HepG2 (cell line): ENCODE measurements at regions not wholly inside any gene's neighbourhood (a gene's known extent, or its start where the extent isn't known, plus 50 kb on each side); places are given as distances from the start of the nearest gene placed in this dataset.

Experiments
- ATAC-seq: fragments of 200-7000 bp; cut with Tn5 transposase; 3 replicates; pipeline ENCODE4 v1.9.1; 2020; ENCODE audit warnings: mild to moderate bottlenecking, moderate library complexity
- BruUV-seq: library from RNA; stranded (reverse); fragments of 400-500 nt; replicated peaks from 2 replicates; lab custom pipeline; 2021; lab: Mats Ljungman, UMichigan
- CTCF ChIA-PET: fragments of 300-600 bp; formaldehyde crosslinking; extraction: SDS; loops from one replicate; lab custom pipeline; 2021; ENCODE audit warnings: low total read pairs, inconsistent platforms, low intra/inter-chr PET ratio; lab: Yijun Ruan, JAX
- POLR2A ChIA-PET: fragments of 350-600 bp; sonication (Branson Sonifier 250); formaldehyde crosslinking; loops from one replicate; lab custom pipeline; 2020; ENCODE audit warnings: antibody characterized with exemption, inconsistent platforms; lab: Yijun Ruan, JAX
- DNase-seq: peaks from one replicate; pipeline ENCODE4 v3.0.0-alpha.2; 2015; ENCODE audit warnings: low spot score
- FAIRE-seq: peaks from 3 replicates; lab custom pipeline; 2011; peaks lifted over from hg19 to GRCh38; lab: Jason Lieb, UNC
- H2AFZ ChIP-seq: one replicate; pipeline ENCODE4 v1.6.1; 2011; ENCODE audit warnings: low read length, inconsistent platforms
- H3K27ac ChIP-seq: fragments of 300-600 bp; 3 replicates; pipeline ENCODE4 v1.8.0; 2011; ENCODE audit warnings: mixed run types, mild to moderate bottlenecking, mixed read lengths, low read length, inconsistent platforms; ENCODE audit not compliant: insufficient read depth; ENCODE audit errors: extremely low read length
- H3K27me3 ChIP-seq, 2 experiments: fragments of 200-600 bp in 1 of 2; 2 replicates in 1 of 2; 3 replicates in 1 of 2; pipeline versions ENCODE4 v1.6.0 to v1.8.0; 2011; ENCODE audit warnings: low read length in 2 of 2, mild to moderate bottlenecking in 2 of 2, moderate library complexity in 2 of 2, inconsistent platforms in 1 of 2; ENCODE audit not compliant: insufficient read depth in 2 of 2, control insufficient read depth in 1 of 2
- H3K36me3 ChIP-seq, 2 experiments: fragments of 200-600 bp in 1 of 2; replicated peaks in 1 of 2; 2 replicates in 1 of 2; 3 replicates in 1 of 2; pipeline versions ENCODE4 v1.5.1 to v1.8.0; 2011; ENCODE audit warnings: low read length in 2 of 2, inconsistent platforms in 1 of 2; ENCODE audit not compliant: insufficient read depth in 2 of 2, control insufficient read depth in 1 of 2
- H3K4me1 ChIP-seq: 2 replicates; pipeline ENCODE4 v1.5.1; 2012; ENCODE audit warnings: low read length, inconsistent platforms; ENCODE audit not compliant: insufficient read depth
- H3K4me2 ChIP-seq: 2 replicates; pipeline ENCODE4 v1.6.0; 2011; ENCODE audit warnings: low read depth, low read length, inconsistent platforms
- H3K4me3 ChIP-seq, 3 experiments: fragments of 200-600 bp in 1 of 3; sonication (generic), shearing (Covaris generic) in 1 of 3; replicated peaks in 1 of 3; 2 replicates each; pipeline ENCODE4 v1.5.1; 2011 to 2016; ENCODE audit warnings: low read length in 3 of 3, inconsistent platforms in 2 of 3, low read depth in 2 of 3, mild to moderate bottlenecking in 2 of 3, control low read depth in 1 of 3, mixed read lengths in 1 of 3; ENCODE audit not compliant: insufficient read depth in 1 of 3
- H3K79me2 ChIP-seq: one replicate; pipeline ENCODE4 v1.6.1; 2011; ENCODE audit warnings: low read length, inconsistent platforms; ENCODE audit not compliant: insufficient read depth
- H3K9ac ChIP-seq: 2 replicates; pipeline ENCODE4 v1.6.0; 2011; ENCODE audit warnings: mild to moderate bottlenecking, low read depth, low read length, inconsistent platforms; ENCODE audit not compliant: insufficient read depth
- H3K9me3 ChIP-seq: 2 replicates; pipeline ENCODE4 v1.5.1; 2012; ENCODE audit warnings: mild to moderate bottlenecking, low read length
- H4K20me1 ChIP-seq: 2 replicates; pipeline ENCODE4 v1.6.0; 2011; ENCODE audit warnings: inconsistent platforms, mild to moderate bottlenecking, low read length, moderate library complexity; ENCODE audit not compliant: insufficient read depth
- HDAC2 ChIP-seq: sonication (generic); formaldehyde crosslinking; IDR thresholded peaks from 2 replicates; pipeline ENCODE4 v1.4.0; 2020; ENCODE audit warnings: missing genetic modification reagents
- HINFP ChIP-seq: sonication (generic); formaldehyde crosslinking; IDR thresholded peaks from 2 replicates; pipeline ENCODE4 v1.4.0; 2020; ENCODE audit warnings: low read depth, mild to moderate bottlenecking, missing genetic modification reagents
- ISX ChIP-seq: sonication (generic); formaldehyde crosslinking; conservative IDR thresholded peaks from 2 replicates; pipeline ENCODE4 v1.5.0; 2020; ENCODE audit warnings: missing genetic modification reagents
- PHF20 ChIP-seq: sonication (generic); formaldehyde crosslinking; IDR thresholded peaks from 2 replicates; pipeline ENCODE4 v1.5.0; 2020; ENCODE audit warnings: mild to moderate bottlenecking, missing genetic modification reagents
- SAP130 ChIP-seq: IDR thresholded peaks from 2 replicates; pipeline ENCODE4 v1.6.1; 2016; ENCODE audit warnings: low read depth
- SMYD3 ChIP-seq: sonication (generic); formaldehyde crosslinking; IDR thresholded peaks from 2 replicates; pipeline ENCODE4 v1.8.1; 2023; ENCODE audit warnings: mild to moderate bottlenecking, missing genetic modification reagents
- WIZ ChIP-seq: sonication (generic); formaldehyde crosslinking; IDR thresholded peaks from 2 replicates; pipeline ENCODE4 v1.5.1; 2020; ENCODE audit warnings: mild to moderate bottlenecking, missing genetic modification reagents
- ZNF335 ChIP-seq: sonication (generic); formaldehyde crosslinking; IDR thresholded peaks from 2 replicates; pipeline ENCODE4 v1.4.0; 2020; ENCODE audit warnings: missing genetic modification reagents
- ZNF629 ChIP-seq: sonication (generic); formaldehyde crosslinking; conservative IDR thresholded peaks from 2 replicates; pipeline ENCODE4 v1.5.0; 2020; ENCODE audit warnings: missing genetic modification reagents
- ZNF740 ChIP-seq: sonication (generic); formaldehyde crosslinking; IDR thresholded peaks from 2 replicates; pipeline ENCODE4 v1.4.0; 2020; ENCODE audit warnings: missing genetic modification reagents
- ZNF747 ChIP-seq: sonication (generic); formaldehyde crosslinking; IDR thresholded peaks from 2 replicates; pipeline ENCODE4 v1.8.1; 2023; ENCODE audit warnings: missing genetic modification reagents, mild to moderate bottlenecking, borderline replicate concordance
- WGBS: methylation state at CpG from one replicate; pipeline ENCODE4 v1.1.6; 2017; ENCODE audit warnings: low lambda C conversion rate; 5-methylcytosine and 5-hydroxymethylcytosine counted together
- in situ Hi-C: cut with HindIII; loops from 2 replicates; pipeline ENCODE4 v1.10.0; 2017; ENCODE audit warnings: low pct_unique_long_range_greater_than_20kb; ENCODE audit not compliant: extremely low pct_ligation_motif_present
- intact Hi-C: fragments of 100-400 bp; cut with micrococcal nuclease; formaldehyde crosslinking; loops from one replicate; pipeline ENCODE4 v1.10.0; 2022; ENCODE audit not compliant: unreplicated experiment
- TF ChIP-seq, protein P1 (sequence below): sonication (generic); formaldehyde crosslinking; IDR thresholded peaks from 2 replicates; pipeline ENCODE4 v1.4.0; 2020; ENCODE audit warnings: missing genetic modification reagents

DNA sequence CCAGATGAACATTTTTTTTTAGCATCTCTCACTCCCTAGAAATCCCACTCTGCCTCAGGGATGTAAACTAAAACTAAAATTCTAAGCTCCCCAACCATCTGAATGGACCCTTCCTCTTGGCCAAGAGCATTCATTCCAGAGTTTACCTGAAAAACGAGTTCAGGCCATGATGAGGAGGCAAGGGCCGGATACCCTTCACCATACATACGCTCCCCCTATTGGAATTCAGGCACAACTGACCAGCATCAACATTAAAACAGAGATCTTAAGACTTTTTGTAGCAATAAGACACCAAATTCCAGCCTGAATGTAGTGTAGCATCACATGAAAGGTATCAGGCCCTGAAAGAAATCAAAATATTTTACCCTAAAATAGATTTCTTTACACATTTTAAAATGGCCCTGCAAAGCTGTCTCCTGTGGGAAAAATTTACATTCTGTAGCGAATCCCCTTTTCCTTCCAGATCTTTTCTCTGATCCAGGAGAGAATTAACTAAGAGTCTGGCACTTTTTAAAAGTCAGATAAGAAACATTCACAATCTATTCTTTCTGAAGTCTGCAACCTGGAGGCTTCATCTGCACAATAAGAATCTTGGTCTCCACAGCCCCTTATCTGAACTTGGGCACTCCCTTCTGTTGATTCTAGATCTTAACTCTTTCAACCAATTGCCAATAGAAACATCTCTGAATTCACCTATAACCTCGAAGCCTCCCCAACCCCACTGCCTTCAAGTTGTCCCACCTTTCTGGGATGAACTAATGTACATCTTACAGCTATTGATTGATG lies 888.5 kb downstream of the UQCRFS1 start:
- no peak for FAIRE-seq
- in situ Hi-C loops, result no loop called here
- no peak overlapping the region for H3K4me3 ChIP-seq
- H3K79me2 ChIP-seq, result no peaks in the 10 kb centered on the region
- no peak for ATAC-seq
- DNase-seq, result no peak
- H4K20me1 ChIP-seq, result no peaks in the 10 kb centered on the region
- no peak overlapping the region for H3K4me2 ChIP-seq
- no peaks in the 10 kb centered on the region for H3K4me1 ChIP-seq
- no TSS peak for BruUV-seq
- no peak overlapping the region for H3K9ac ChIP-seq
- no peak overlapping the region for H3K27ac ChIP-seq
- CTCF ChIA-PET, result no interaction called here
- TF ChIP-seq ZNF629 (CRISPR knock-in tag) (no peak), SMYD3 (CRISPR knock-in tag) (no peak), WIZ (CRISPR knock-in tag) (no peak), ZNF747 (CRISPR knock-in tag) (no peak), HDAC2 (CRISPR knock-in tag) (no peak), ISX (CRISPR knock-in tag) (no peak), PHF20 (no peak), SAP130 (no peak), HINFP (CRISPR knock-in tag) (no peak), ZNF335 (CRISPR knock-in tag) (no peak), ZNF740 (CRISPR knock-in tag) (no peak)
- TF ChIP-seq, protein P1, sequence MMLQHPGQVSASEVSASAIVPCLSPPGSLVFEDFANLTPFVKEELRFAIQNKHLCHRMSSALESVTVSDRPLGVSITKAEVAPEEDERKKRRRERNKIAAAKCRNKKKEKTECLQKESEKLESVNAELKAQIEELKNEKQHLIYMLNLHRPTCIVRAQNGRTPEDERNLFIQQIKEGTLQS, result no peak
- TF ChIP-seq, all 625 proteins: peak for 0
- POLR2A ChIA-PET, result no interaction called here
- Histone ChIP-seq H3K9me3 (peaks cover 41% of the 10 kb centered on the region), H3K27me3 (no peaks in the 10 kb centered on the region), H2AFZ (no peak overlapping the region), H3K36me3 (no peaks in the 10 kb centered on the region)
- WGBS, result 2% methylated on average over 5 of the region's 5 CpGs
- intact Hi-C loops, result no loop called here
